Eye (tissue), 1 donor: ENCODE measurements at regions not wholly inside any gene's neighbourhood (a gene's known extent, or its start where the extent isn't known, plus 50 kb on each side); places are given as distances from the start of the nearest gene placed in this dataset.
"Not testable (repeated sequence)": the region's sequence is repeated elsewhere in the genome, so short reads cannot be mapped to it uniquely, and the experiment has no call there.

Experiments used
- DNase-seq: peaks from one replicate; pipeline ENCODE4 v3.0.0-alpha.2; 2015

GRCh38 chr13:112248406-112248760 is 127.8 kb upstream of the SPACA7 start:
- DNase-seq, result peak; percentile 10

DNA sequence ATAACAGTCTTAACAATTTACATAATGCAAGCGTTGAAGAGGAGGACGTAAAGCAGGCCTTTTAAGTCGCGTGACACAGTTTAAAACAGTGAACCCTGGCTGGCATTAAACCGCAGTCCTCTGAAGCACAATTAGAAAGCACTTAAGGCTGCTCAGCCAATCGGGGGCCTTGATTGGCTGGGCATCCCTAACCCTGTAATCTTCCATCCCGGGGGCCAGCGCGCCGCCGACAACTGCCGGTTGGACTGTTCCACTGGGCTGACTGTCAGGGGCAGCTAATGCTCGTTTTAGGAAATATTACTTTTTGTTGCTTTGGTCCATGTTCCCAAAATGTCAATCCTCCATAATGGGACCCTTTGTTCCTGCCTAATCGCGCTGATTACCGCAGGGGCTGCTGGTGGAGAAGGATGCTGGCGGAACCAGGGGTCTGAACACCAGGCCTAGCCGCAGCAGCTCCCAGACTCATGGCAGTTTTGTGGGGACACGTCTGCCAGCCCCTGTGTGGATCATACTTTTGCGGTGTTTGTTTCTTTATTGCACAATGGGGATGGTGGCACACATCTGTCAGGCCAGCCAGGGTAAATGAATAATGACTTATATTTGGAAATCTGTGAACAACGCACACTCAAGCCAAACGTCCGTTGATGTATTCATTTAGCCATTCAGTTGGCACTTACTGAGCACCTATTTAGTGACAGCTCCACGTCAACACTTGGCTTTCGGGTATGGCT is 127.1 kb upstream of the SPACA7 start:
- peak; percentile 67 for DNase-seq

GRCh38 chr13:112249644-112250610 is 126.2 kb upstream of the SPACA7 start:
- DNase-seq, result peak; percentile 29

DNA sequence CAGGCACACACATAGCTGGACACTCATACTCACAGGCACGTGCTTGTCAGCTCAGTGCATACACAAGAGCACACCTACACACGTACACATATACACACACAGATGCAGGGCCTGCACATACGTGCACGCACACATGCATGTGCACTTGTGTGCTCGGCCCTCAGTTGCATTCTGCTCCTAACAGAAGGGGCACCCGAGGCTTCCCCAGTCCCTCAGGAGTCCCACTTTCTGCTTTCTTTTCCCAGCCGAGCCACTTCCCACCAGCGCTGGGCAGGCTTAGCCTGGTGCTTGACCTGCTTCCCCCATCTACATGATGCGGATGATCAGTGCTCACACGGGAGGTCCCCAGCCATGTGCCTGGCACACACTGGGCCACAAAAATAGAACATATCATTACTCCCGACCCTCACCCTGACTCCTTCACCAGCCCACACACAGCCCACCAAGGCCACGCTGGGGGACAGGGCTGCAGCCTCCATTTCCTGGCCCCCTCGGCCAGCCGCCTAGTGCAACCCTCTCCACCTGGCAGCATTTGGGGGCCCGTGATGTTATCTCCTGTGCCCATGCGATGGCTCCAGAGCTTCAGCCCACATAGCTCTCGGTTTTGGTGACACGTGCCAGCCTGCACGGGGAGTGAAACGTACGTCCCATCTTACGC is 125.2 kb upstream of the SPACA7 start:
- no peak for DNase-seq

- no peak for DNase-seq
Measured at GRCh38 chr13:112251930-112252585, 124.1 kb upstream of the SPACA7 start.

- DNase-seq, result no peak
Measured at GRCh38 chr13:112252804-112253590, 123.2 kb upstream of the SPACA7 start.

DNA sequence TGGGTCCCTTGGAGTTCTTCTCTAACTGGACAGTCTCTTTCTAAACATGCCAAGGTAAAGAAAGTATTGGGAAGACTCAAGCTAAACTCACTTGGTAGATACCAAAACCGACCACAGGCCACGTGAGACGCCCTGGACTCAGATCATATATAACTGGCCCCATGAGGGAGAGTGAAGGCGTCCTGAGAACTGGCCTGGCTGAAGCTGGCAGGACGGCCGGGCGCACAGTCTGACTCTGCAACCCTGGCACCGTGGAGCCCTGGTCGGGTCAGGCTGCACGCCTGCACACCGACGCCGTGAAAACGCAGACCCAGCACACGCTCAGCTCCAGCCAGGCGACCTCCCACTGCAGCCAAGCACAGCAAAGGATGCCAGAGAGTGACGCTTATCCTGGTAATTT is 122.5 kb upstream of the SPACA7 start:
- no peak for DNase-seq

DNA sequence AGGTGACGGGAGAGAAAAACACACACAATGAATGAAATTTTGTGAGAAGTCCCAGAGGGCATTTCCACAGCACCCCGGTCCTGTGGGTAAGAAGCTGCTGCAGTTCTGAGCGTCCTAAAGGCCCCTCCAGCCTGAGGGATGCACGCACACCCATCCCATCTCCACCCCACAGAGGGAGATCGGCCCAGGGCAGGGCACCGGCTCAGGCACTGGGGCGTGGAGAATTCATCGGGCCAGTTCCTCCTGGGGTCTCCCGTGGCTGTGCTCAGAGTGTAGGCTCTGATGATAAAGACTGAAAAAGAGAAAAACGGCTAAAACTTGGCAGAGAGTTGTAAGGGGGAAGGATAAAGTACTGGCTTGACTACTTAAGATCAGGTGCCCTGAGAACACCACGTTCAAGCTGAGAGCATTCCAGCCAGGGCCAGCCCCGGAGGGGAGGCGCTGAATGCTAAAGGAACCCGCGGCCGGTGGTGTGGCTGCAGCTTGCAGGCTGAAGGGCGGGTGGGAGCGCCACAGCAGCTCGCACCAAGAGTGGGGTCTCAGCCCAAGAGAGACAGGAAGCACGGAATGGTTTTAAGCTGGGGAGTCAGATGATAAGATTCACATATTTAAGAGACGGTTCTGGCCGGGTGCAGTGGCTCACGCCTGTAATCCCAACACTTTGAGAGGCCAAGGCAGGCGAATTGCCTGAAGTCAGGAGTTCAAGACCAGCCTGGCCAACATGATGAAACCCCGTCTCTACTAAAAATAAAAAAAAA is 121.9 kb upstream of the SPACA7 start:
- DNase-seq, result no peak

- DNase-seq, result no peak
Measured at GRCh38 chr13:112254900-112255299, 121.3 kb upstream of the SPACA7 start.

GRCh38 chr13:112255550-112256120 is 120.5 kb upstream of the SPACA7 start:
- no peak for DNase-seq

DNA sequence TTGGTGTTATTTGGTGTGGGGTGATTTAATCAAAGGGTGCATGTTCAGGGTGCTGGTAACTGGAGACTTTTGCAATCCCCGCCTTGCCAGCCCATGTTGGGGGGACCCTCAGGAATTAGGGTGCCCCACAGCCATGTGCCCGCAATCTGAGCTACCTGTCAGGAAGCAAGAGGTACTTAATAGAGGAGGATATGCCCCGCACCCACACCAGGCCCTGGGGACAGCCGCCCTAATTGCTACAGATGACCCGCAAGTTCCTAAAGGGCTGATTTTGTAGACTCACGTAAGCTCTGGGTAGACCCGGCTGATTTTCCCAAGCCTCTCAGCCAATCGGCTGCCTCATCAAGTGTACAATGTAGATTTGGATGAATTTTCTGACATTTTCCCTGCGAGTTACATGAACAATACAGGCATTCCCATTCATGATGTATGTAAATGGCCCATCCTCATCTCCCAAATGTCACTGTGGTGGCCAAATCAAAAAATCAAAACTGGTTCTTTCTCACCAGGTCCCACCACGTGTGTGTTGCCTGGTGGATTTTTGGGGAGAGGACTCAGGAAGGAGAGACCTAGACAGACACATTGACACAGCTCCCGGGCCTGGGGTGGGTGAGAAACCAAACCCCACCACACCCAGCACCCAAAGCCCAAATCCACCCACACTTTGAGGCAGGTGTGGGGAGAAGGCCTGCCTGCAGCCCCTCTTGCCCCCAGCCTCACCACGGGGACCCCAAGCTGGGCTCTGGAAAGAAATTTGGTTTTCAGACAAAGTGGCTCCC is 119.2 kb upstream of the SPACA7 start:
- no peak for DNase-seq

DNA sequence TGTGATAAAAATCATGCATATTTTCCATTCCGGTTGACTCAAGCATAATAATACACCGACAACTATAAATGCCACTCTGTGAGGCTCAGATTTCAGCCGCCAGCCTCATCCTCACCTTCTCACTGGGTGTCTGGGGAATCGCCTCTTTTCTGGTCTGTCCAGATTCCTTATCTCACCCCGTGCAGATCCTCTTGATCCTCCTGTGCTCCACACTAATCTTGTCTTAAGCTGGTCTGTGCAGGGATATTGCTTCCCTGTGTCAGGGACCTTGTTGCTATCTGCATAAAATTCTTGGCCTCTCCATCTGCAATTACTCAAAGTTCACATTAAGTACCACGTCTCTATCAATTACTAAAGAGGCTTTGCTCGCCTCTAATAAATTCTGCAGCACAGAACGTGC is 116.6 kb upstream of the SPACA7 start:
- DNase-seq, result no peak

DNA sequence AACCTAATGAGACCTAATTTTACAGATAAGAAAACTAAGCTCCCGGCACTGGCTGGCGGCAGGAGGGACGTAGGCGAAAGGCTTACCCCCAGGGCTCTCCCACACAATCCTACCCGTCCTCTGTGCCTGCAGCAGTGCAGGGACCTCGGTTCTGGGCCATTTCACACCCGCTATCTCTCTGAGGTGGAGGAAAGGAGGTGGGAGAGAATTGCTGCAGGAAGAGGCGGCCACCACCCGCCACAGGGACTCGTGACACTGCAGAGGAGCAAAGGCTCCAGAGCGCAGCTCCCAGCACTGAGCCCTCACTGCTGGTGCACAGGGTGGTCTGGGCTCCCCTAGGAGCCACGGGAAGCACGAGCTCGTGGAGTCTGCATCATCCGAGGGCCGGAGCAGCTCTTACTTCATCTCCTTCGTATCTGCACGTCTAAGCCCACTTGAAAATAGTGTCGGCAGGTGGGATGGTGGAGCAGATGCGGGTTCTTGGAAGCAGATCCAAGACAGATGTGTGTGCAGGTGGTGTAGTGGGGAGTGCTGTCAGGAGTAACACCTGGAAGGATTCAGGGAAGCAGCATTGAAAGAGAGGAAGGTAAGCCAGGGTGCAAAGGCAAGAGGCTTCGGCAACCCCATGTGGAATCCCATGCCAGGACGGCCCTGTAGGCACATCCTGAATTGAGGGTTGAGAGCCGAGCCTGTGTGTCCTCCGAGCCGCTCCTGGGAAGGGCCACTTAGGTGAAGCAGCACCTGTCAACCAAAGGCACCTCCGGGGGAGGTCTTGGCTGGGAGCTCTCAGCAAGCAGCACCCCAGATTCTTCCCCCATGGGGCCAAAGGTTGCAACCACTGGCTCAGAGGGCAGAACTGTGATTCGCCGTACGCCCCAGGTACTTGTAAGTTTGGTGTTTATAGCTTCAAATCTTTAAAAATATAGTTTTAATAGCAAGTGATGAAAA is 115.8 kb upstream of the SPACA7 start:
- DNase-seq, result no peak

DNA sequence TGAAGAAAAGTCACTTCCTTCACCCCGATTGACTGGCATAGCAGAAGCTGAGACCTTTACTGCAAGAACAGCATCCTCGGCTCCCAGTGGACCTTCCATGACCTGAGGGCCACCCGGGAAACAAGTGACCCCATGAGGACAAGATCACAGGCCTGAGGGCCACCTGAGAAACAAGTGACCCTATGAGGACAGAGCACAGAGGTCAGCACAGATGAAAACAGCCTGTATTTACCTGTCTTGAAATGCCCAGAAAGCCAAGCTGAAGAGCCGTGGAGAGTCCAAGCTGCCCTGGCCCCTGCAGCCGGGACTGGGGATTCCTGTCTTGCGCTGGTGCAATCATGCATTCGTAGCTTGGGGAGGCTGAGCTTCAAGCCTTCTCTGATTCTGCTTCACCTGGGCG is 114.2 kb upstream of the SPACA7 start:
- no peak for DNase-seq

GRCh38 chr13:112263152-112263551 is 113.0 kb upstream of the SPACA7 start:
- DNase-seq, result no peak

DNA sequence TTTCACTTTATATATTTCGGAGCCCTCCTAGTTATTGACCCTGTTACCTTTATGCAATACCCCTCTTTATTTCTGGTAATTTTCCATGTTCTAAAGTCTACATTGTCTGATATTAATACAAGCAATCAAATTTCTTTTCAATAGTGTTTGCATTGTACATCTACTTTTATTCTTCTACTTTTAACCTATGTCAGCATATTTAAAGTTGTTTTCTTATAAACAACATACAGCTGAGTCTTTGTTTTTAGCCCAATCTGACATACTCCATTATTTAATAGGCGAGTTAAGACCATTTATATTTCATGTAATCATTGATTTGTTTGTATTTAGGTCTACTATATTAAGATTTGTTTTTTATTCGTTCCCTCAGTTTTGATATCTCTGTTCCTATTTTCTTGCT is 108.5 kb upstream of the SPACA7 start:
- DNase-seq, result no peak

DNA sequence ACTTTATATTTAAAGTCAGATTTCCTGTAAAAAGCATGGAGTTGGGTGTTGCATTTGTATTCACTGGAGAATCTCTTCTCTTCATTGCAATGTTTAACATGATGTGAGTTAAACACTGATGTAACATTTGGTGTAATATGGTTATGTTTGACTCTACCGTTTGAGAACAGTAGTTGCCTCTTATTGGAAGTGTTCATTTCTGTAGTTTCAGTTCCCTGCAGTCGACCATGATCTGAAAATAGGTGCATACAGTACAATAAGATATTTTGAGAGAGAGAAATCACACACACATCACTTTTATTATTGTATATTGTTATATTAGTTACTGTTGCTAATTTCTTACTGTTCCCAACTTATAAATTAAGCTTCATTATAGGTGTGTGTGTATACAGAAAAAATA is 105.2 kb upstream of the SPACA7 start:
- no peak for DNase-seq

DNA sequence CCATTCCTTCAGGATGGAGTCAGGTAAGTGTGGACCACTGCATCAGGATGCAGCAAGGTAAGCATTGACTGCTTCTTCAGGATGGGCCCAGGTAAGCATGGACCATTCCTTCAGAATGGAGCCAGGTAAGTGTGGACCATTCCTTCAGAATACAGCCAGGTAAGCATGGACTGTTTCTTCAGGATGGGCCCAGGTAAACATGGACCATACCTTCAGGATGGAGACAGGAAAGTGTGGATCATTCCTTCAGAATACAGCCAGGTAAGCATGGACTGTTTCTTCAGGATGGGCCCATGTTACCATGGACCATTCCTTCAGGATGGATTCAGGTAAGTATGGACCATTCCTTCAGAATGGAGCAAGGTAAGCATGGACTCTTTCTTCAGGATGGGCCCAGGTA is 89.4 kb upstream of the SPACA7 start:
- DNase-seq, result not testable (repeated sequence)

- no peak for DNase-seq
Measured at GRCh38 chr13:112320303-112320702, 55.9 kb upstream of the SPACA7 start.
